ENCODE measurements at regions not wholly inside any gene's neighbourhood (a gene's known extent, or its start where the extent isn't known, plus 50 kb on each side); places are given as distances from the start of the nearest gene placed in this dataset.
"Not testable (repeated sequence)": the region's sequence is repeated elsewhere in the genome, so short reads cannot be mapped to it uniquely, and the experiment has no call there.

GRCh38 chr18:11494107-11494506 lies 115.3 kb upstream of the SLC35G4 start:
- Histone ChIP-seq H3K4me1 (ENCODE audit: control insufficient read depth, insufficient read depth, low read length, unreplicated experiment) (peaks cover 43% of the 10 kb centered on the region), H3K27ac (ENCODE audit: low read depth, low read length) (peak overlapping the region; percentile 3; the same call in 1 of the 2 replicates), H3K27me3 (ENCODE audit: insufficient read depth, low read length) (no peaks in the 10 kb centered on the region), H3K36me3 (ENCODE audit: insufficient read depth, low read length) (no peaks in the 10 kb centered on the region), H3K79me2 (ENCODE audit: control insufficient read depth, insufficient read depth, low read length, unreplicated experiment) (no peaks in the 10 kb centered on the region), H2AFZ (ENCODE audit: low read length, unreplicated experiment) (no peak overlapping the region), H3K4me3 (ENCODE audit: low read depth, low read length) (no peak overlapping the region)

GRCh38 chr18:11489266-11489899 lies 120.0 kb upstream of the SLC35G4 start:
- Histone ChIP-seq H3K27me3 (ENCODE audit: insufficient read depth, low read length) (no peaks in the 10 kb centered on the region), H3K4me3 (ENCODE audit: low read depth, low read length) (no peak overlapping the region), H3K27ac (ENCODE audit: low read depth, low read length) (no peak overlapping the region), H3K36me3 (ENCODE audit: insufficient read depth, low read length) (no peaks in the 10 kb centered on the region), H3K4me1 (ENCODE audit: control insufficient read depth, insufficient read depth, low read length, unreplicated experiment) (peaks cover 21% of the 10 kb centered on the region), H3K79me2 (ENCODE audit: control insufficient read depth, insufficient read depth, low read length, unreplicated experiment) (no peaks in the 10 kb centered on the region), H2AFZ (ENCODE audit: low read length, unreplicated experiment) (no peak overlapping the region)

DNA sequence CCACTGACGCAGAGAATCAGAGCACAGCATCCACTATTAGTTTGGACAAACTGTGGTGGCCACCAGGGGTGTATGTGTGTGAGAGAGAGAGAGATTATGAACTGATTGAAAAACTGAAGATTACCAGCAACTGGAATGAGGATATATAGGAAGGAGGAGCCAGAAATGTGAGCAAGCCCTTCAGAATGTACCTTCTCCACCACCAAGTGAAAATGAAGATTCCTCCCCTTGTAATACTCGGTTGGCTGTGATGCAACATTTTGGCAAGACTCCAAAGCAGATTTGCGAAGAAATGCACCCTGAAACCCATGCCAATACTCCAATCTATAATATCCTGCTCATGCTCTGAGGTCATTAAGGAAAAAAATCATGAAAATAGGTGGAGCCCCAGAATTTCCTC lies 121.2 kb upstream of the SLC35G4 start:
- no peaks in the 10 kb centered on the region for H3K79me2 ChIP-seq (ENCODE audit: control insufficient read depth, insufficient read depth, low read length, unreplicated experiment)
- peaks cover 14% of the 10 kb centered on the region for H3K4me1 ChIP-seq (ENCODE audit: control insufficient read depth, insufficient read depth, low read length, unreplicated experiment)
- H3K27ac ChIP-seq (ENCODE audit: low read depth, low read length): no peak overlapping the region
- H2AFZ ChIP-seq (ENCODE audit: low read length, unreplicated experiment): peak overlapping the region; percentile 3
- H3K36me3 ChIP-seq (ENCODE audit: insufficient read depth, low read length): no peaks in the 10 kb centered on the region
- no peak overlapping the region for H3K4me3 ChIP-seq (ENCODE audit: low read depth, low read length)
- H3K27me3 ChIP-seq (ENCODE audit: insufficient read depth, low read length): no peaks in the 10 kb centered on the region

DNA sequence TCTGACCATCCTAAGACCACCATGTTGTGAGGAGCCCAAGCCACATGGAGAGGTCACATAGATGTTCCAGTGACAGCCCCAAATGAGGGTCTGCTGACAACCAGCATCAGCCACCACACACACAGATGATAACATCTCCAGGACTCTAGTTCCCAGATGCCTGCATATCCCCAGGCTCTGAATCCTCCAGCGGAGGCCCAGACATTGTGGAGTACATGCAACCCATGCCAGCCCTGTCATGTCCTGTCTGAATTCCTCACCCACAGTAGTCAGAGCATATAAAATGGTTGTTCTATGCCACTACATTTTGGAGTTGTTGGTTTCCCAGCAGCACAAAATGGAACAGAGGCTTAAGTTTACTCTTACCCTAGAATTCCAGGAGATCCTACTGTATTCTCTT lies 122.0 kb upstream of the SLC35G4 start:
- H3K27ac ChIP-seq (ENCODE audit: low read depth, low read length): no peak overlapping the region
- H3K27me3 ChIP-seq (ENCODE audit: insufficient read depth, low read length): no peaks in the 10 kb centered on the region
- peaks cover 14% of the 10 kb centered on the region for H3K4me1 ChIP-seq (ENCODE audit: control insufficient read depth, insufficient read depth, low read length, unreplicated experiment)
- no peaks in the 10 kb centered on the region for H3K79me2 ChIP-seq (ENCODE audit: control insufficient read depth, insufficient read depth, low read length, unreplicated experiment)
- H2AFZ ChIP-seq (ENCODE audit: low read length, unreplicated experiment): no peak overlapping the region
- no peaks in the 10 kb centered on the region for H3K36me3 ChIP-seq (ENCODE audit: insufficient read depth, low read length)
- H3K4me3 ChIP-seq (ENCODE audit: low read depth, low read length): no peak overlapping the region

GRCh38 chr18:11482271-11482670 lies 127.1 kb upstream of the SLC35G4 start:
- Histone ChIP-seq H3K79me2 (ENCODE audit: control insufficient read depth, insufficient read depth, low read length, unreplicated experiment) (no peaks in the 10 kb centered on the region), H3K36me3 (ENCODE audit: insufficient read depth, low read length) (no peaks in the 10 kb centered on the region), H3K4me1 (ENCODE audit: control insufficient read depth, insufficient read depth, low read length, unreplicated experiment) (no peaks in the 10 kb centered on the region), H3K27me3 (ENCODE audit: insufficient read depth, low read length) (peaks cover 8% of the 10 kb centered on the region; the same call in 1 of the 2 replicates), H3K4me3 (ENCODE audit: low read depth, low read length) (no peak overlapping the region), H2AFZ (ENCODE audit: low read length, unreplicated experiment) (no peak overlapping the region), H3K27ac (ENCODE audit: low read depth, low read length) (no peak overlapping the region)

GRCh38 chr18:11480692-11481091 lies 128.7 kb upstream of the SLC35G4 start:
- peaks cover 8% of the 10 kb centered on the region; the same call in 1 of the 2 replicates for H3K27me3 ChIP-seq (ENCODE audit: insufficient read depth, low read length)
- no peaks in the 10 kb centered on the region for H3K36me3 ChIP-seq (ENCODE audit: insufficient read depth, low read length)
- no peaks in the 10 kb centered on the region for H3K4me1 ChIP-seq (ENCODE audit: control insufficient read depth, insufficient read depth, low read length, unreplicated experiment)
- H3K4me3 ChIP-seq (ENCODE audit: low read depth, low read length): no peak overlapping the region
- H3K27ac ChIP-seq (ENCODE audit: low read depth, low read length): no peak overlapping the region
- H2AFZ ChIP-seq (ENCODE audit: low read length, unreplicated experiment): no peak overlapping the region
- H3K79me2 ChIP-seq (ENCODE audit: control insufficient read depth, insufficient read depth, low read length, unreplicated experiment): no peaks in the 10 kb centered on the region

DNA sequence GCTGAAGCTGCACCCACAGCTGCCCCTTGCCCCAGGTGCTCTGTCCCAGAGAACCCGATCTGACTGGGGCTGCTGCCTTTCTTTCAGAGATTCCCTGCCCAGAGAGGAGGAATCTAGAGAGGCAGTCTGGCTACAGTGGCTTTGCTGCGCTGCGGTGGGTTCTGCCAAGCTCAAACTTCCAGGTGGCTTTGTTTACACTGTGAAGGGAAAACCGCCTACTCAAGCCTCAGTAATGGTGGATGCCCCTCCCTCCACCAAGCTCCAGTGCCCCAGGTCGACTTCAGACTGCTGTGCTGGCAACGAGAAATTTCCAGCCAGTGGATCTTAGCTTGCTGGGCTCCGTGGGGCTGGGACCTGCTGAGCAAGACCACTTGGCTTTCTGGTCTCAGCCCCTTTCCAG lies 130.4 kb upstream of the SLC35G4 start:
- not testable (repeated sequence) for H2AFZ ChIP-seq (ENCODE audit: low read length, unreplicated experiment); H3K36me3 ChIP-seq (ENCODE audit: insufficient read depth, low read length); H3K4me3 ChIP-seq (ENCODE audit: low read depth, low read length); H3K27me3 ChIP-seq (ENCODE audit: insufficient read depth, low read length); H3K79me2 ChIP-seq (ENCODE audit: control insufficient read depth, insufficient read depth, low read length, unreplicated experiment); H3K27ac ChIP-seq (ENCODE audit: low read depth, low read length); H3K4me1 ChIP-seq (ENCODE audit: control insufficient read depth, insufficient read depth, low read length, unreplicated experiment)

DNA sequence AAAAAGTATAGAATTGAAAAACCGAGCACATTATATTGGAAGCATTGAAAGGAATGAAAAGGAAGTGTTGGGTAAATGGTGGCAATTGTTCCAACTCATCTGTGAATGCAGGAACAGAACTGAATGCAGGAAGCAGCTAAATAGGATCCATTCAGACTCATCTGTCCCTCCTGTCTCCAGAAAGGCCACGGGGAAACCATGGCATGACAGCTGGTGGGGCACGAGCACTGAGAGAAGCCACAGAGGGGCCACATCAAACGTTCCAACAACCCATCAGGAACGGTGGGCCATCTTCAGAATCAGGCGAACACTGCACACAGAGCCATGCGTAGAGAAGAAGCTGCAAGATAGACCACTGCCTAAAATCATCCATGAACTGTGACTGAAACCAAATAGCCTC lies 138.5 kb upstream of the SLC35G4 start:
- no peak overlapping the region for H2AFZ ChIP-seq (ENCODE audit: low read length, unreplicated experiment)
- H3K36me3 ChIP-seq (ENCODE audit: insufficient read depth, low read length): no peaks in the 10 kb centered on the region
- no peak overlapping the region for H3K27ac ChIP-seq (ENCODE audit: low read depth, low read length)
- no peaks in the 10 kb centered on the region for H3K79me2 ChIP-seq (ENCODE audit: control insufficient read depth, insufficient read depth, low read length, unreplicated experiment)
- no peak overlapping the region for H3K4me3 ChIP-seq (ENCODE audit: low read depth, low read length)
- H3K4me1 ChIP-seq (ENCODE audit: control insufficient read depth, insufficient read depth, low read length, unreplicated experiment): no peaks in the 10 kb centered on the region
- peaks cover 1% of the 10 kb centered on the region; the same call in 1 of the 2 replicates for H3K27me3 ChIP-seq (ENCODE audit: insufficient read depth, low read length)

DNA sequence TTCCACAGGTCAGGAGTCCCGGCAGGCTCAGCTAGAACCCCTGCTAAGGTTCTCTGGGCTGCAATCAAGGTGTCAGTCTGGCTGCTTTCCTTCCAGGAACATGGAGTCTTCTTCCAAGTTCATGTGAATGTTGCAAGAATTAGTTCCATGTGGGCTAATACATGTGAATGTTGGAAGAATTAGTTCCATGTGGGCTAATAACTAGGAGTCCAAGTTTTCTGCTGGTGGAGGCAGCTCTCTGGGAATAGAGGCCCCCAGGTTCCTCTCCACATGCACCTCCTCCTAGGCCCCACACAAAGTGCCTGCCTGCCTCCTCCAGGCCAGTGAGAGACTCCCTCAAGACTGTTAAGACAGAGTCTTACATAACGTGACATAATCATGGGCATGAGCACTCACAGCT lies 140.8 kb upstream of the SLC35G4 start:
- Histone ChIP-seq H2AFZ (ENCODE audit: low read length, unreplicated experiment) (no peak overlapping the region), H3K27ac (ENCODE audit: low read depth, low read length) (no peak overlapping the region), H3K36me3 (ENCODE audit: insufficient read depth, low read length) (no peaks in the 10 kb centered on the region), H3K4me3 (ENCODE audit: low read depth, low read length) (no peak overlapping the region), H3K79me2 (ENCODE audit: control insufficient read depth, insufficient read depth, low read length, unreplicated experiment) (no peaks in the 10 kb centered on the region), H3K4me1 (ENCODE audit: control insufficient read depth, insufficient read depth, low read length, unreplicated experiment) (no peaks in the 10 kb centered on the region), H3K27me3 (ENCODE audit: insufficient read depth, low read length) (peaks cover 9% of the 10 kb centered on the region; the same call in 1 of the 2 replicates)

- no peaks in the 10 kb centered on the region for H3K4me1 ChIP-seq (ENCODE audit: control insufficient read depth, insufficient read depth, low read length, unreplicated experiment)
- H3K36me3 ChIP-seq (ENCODE audit: insufficient read depth, low read length): no peaks in the 10 kb centered on the region
- H2AFZ ChIP-seq (ENCODE audit: low read length, unreplicated experiment): no peak overlapping the region
- no peaks in the 10 kb centered on the region for H3K79me2 ChIP-seq (ENCODE audit: control insufficient read depth, insufficient read depth, low read length, unreplicated experiment)
- no peak overlapping the region for H3K4me3 ChIP-seq (ENCODE audit: low read depth, low read length)
- no peak overlapping the region for H3K27ac ChIP-seq (ENCODE audit: low read depth, low read length)
- H3K27me3 ChIP-seq (ENCODE audit: insufficient read depth, low read length): peaks cover 9% of the 10 kb centered on the region; the same call in 1 of the 2 replicates
Observed at GRCh38 chr18:11468120-11468519, 141.3 kb upstream of the SLC35G4 start.

- Histone ChIP-seq H3K79me2 (ENCODE audit: control insufficient read depth, insufficient read depth, low read length, unreplicated experiment) (no peaks in the 10 kb centered on the region), H3K4me3 (ENCODE audit: low read depth, low read length) (no peak overlapping the region), H2AFZ (ENCODE audit: low read length, unreplicated experiment) (no peak overlapping the region), H3K27ac (ENCODE audit: low read depth, low read length) (no peak overlapping the region), H3K27me3 (ENCODE audit: insufficient read depth, low read length) (peaks cover 9% of the 10 kb centered on the region; the same call in 1 of the 2 replicates), H3K36me3 (ENCODE audit: insufficient read depth, low read length) (no peaks in the 10 kb centered on the region), H3K4me1 (ENCODE audit: control insufficient read depth, insufficient read depth, low read length, unreplicated experiment) (no peaks in the 10 kb centered on the region)
Observed at GRCh38 chr18:11467611-11468010, 141.8 kb upstream of the SLC35G4 start.
